A549 (cell line): ENCODE measurements at regions not wholly inside any gene's neighbourhood (a gene's known extent, or its start where the extent isn't known, plus 50 kb on each side); places are given as distances from the start of the nearest gene placed in this dataset.

ENCODE experiments used
- ATAC-seq, 2 experiments: fragments of 200-7000 bp in 1 of 2; fragments of >200 bp in 1 of 2; cut with Nextera tagmentation in 1 of 2; cut with Tn5 transposase in 1 of 2; 3 replicates each; pipeline versions ENCODE4 v1.8.0 to v1.9.1; 2018 to 2020; ENCODE audit warnings: mild to moderate bottlenecking in 1 of 2, moderate library complexity in 1 of 2
- CTCF ChIA-PET: fragments of 300-600 bp; sonication (Branson Sonifier 250); formaldehyde crosslinking; extraction: SDS; loops from one replicate; lab custom pipeline; 2021; ENCODE audit warnings: antibody characterized with exemption, inconsistent platforms; lab: Yijun Ruan, JAX
- POLR2A ChIA-PET: fragments of 350-600 bp; formaldehyde crosslinking; extraction: SDS; loops from one replicate; lab custom pipeline; 2021; ENCODE audit warnings: antibody characterized with exemption, inconsistent platforms; lab: Yijun Ruan, JAX
- DNase-seq, 2 experiments: peaks; one replicate each; pipeline versions ENCODE4 v3.0.0 to v3.0.0-alpha.2; 2011 to 2016; ENCODE audit warnings: low read depth in 1 of 2, low spot score in 1 of 2
- FAIRE-seq: peaks from 2 replicates; lab custom pipeline; 2011; peaks lifted over from hg19 to GRCh38; lab: Jason Lieb, UNC
- H3K27ac ChIP-seq, 2 experiments: fragments of >200 bp; sonication (Bioruptor Twin); formaldehyde crosslinking; 3 replicates each; pipeline ENCODE4 v1.5.1; 2016 to 2017
- H3K4me1 ChIP-seq: fragments of >200 bp; sonication (Bioruptor Twin); formaldehyde crosslinking; 3 replicates; pipeline ENCODE4 v1.6.1; 2016
- H3K4me2 ChIP-seq: fragments of >200 bp; sonication (Bioruptor Twin); formaldehyde crosslinking; 3 replicates; pipeline ENCODE4 v1.6.1; 2016
- H3K4me3 ChIP-seq: fragments of >200 bp; sonication (Bioruptor Twin); formaldehyde crosslinking; 3 replicates; pipeline ENCODE4 v1.5.1; 2016
- H3K9me3 ChIP-seq: fragments of >200 bp; sonication (Bioruptor Twin); formaldehyde crosslinking; 3 replicates; pipeline ENCODE4 v1.6.1; 2016
- ESRRA ChIP-seq: fragments of 150-350 bp; IDR thresholded peaks from 2 replicates; pipeline ENCODE4 v1.6.1; 2014; ENCODE audit warnings: mild to moderate bottlenecking, low read length, borderline replicate concordance
- FOSL2 ChIP-seq, 2 experiments: fragments of 450-650 bp in 1 of 2; fragments of >200 bp in 1 of 2; sonication (Bioruptor Twin) in 1 of 2; formaldehyde crosslinking; IDR thresholded peaks; 2 replicates each; pipeline versions ENCODE4 v1.5.0 to v1.6.1; 2016 to 2020; ENCODE audit warnings: mild to moderate bottlenecking in 1 of 2, moderate library complexity in 1 of 2
- FOXS1 ChIP-seq: fragments of 250-450 bp; sonication (Bioruptor Pico); IDR thresholded peaks from 2 replicates; pipeline ENCODE4 v1.5.0; 2020; ENCODE audit warnings: mild to moderate bottlenecking, moderate library complexity
- HMGXB4 ChIP-seq: fragments of 250-450 bp; sonication (Bioruptor Pico); IDR thresholded peaks from 2 replicates; pipeline ENCODE4 v1.5.0; 2021; ENCODE audit warnings: mild to moderate bottlenecking, moderate library complexity, borderline replicate concordance
- HOXA7 ChIP-seq: fragments of 250-450 bp; sonication (Bioruptor Pico); IDR thresholded peaks from 2 replicates; pipeline ENCODE4 v1.5.0; 2020; ENCODE audit warnings: mild to moderate bottlenecking, moderate library complexity
- JUN ChIP-seq, 2 experiments: fragments of >200 bp; sonication (Bioruptor Twin); formaldehyde crosslinking; IDR thresholded peaks; 2 replicates in 1 of 2; 3 replicates in 1 of 2; pipeline ENCODE4 v1.6.1; 2016 to 2017
- MAFK ChIP-seq: fragments of 450-650 bp; IDR thresholded peaks from 2 replicates; pipeline ENCODE4 v1.6.1; 2014; ENCODE audit not compliant: partially characterized antibody
- MAZ ChIP-seq: fragments of 150-350 bp; IDR thresholded peaks from 2 replicates; pipeline ENCODE4 v1.6.1; 2014; ENCODE audit warnings: antibody characterized with exemption, low read depth, low read length, borderline replicate concordance
- RAD21 ChIP-seq, 2 experiments: fragments of >200 bp in 1 of 2; sonication (Bioruptor Twin) in 1 of 2; formaldehyde crosslinking in 1 of 2; IDR thresholded peaks in 1 of 2; conservative IDR thresholded peaks in 1 of 2; 2 replicates in 1 of 2; 3 replicates in 1 of 2; pipeline ENCODE4 v1.6.1; 2012 to 2018; ENCODE audit warnings: inconsistent platforms in 1 of 2
- RCOR1 ChIP-seq: fragments of 150-350 bp; IDR thresholded peaks from 2 replicates; pipeline ENCODE4 v1.6.1; 2014; ENCODE audit warnings: antibody characterized with exemption, low read length, low read depth
- REST ChIP-seq: fragments of 200-600 bp; sonication (generic); IDR thresholded peaks from 2 replicates; pipeline ENCODE4 v1.6.1; 2016; ENCODE audit warnings: antibody characterized with exemption, mild to moderate bottlenecking, moderate library complexity
- USF2 ChIP-seq: fragments of 450-650 bp; IDR thresholded peaks from 2 replicates; pipeline ENCODE4 v1.6.1; 2014; ENCODE audit warnings: antibody characterized with exemption
- ZSCAN20 ChIP-seq: fragments of 250-450 bp; sonication (Bioruptor Pico); IDR thresholded peaks from 2 replicates; pipeline ENCODE4 v1.8.0; 2022; ENCODE audit warnings: mild to moderate bottlenecking, moderate library complexity
- WGBS: methylation state at CpG from one replicate; pipeline ENCODE4 v1.1.6; 2017; ENCODE audit errors: missing lambda C conversion rate; 5-methylcytosine and 5-hydroxymethylcytosine counted together
- TF ChIP-seq, protein P1 (sequence below): fragments of 250-450 bp; sonication (Bioruptor Pico); IDR thresholded peaks from 2 replicates; pipeline ENCODE4 v1.5.0; 2020; ENCODE audit warnings: low read depth, mild to moderate bottlenecking, moderate library complexity
- TF ChIP-seq, protein P2 (sequence below): fragments of >200 bp; sonication (Bioruptor Twin); formaldehyde crosslinking; IDR thresholded peaks from 2 replicates; pipeline ENCODE4 v1.6.1; 2016

- H3K4me3 ChIP-seq, result no peak overlapping the region
- no peak for FAIRE-seq
- DNase-seq, result no peak
- H3K27ac ChIP-seq, result peak overlapping the region; percentile 70; a peak in 5 of 6 replicates
- CTCF ChIA-PET, result interaction anchor here (0.6 kb wide), 1 partner anchor 766 kb away, joined by 3 read pairs; no protein-coding TSS in a partner anchor
- peaks cover 33% of the 10 kb centered on the region for H3K4me1 ChIP-seq
- H3K4me2 ChIP-seq, result peak overlapping the region; percentile 67
- H3K9me3 ChIP-seq, result no peaks in the 10 kb centered on the region
- POLR2A ChIA-PET, result no interaction called here
- peak in 1 of 2 experiments; percentile 33; a peak in 2 of 6 replicates for ATAC-seq
- 26% methylated on average over 3 of the region's 3 CpGs for whole genome bisulfite sequencing
- TF ChIP-seq RCOR1 (no peak), MAFK (no peak), FOXS1 (CRISPR knock-in tag) (no peak), JUN (IDR thresholded peaks at IDR 0.05) (no peak), USF2 (no peak)
- TF ChIP-seq, protein P1, sequence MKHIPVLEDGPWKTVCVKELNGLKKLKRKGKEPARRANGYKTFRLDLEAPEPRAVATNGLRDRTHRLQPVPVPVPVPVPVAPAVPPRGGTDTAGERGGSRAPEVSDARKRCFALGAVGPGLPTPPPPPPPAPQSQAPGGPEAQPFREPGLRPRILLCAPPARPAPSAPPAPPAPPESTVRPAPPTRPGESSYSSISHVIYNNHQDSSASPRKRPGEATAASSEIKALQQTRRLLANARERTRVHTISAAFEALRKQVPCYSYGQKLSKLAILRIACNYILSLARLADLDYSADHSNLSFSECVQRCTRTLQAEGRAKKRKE (CRISPR knock-in tag), result no peak
These were observed 318.2 kb downstream of the TNS1 start for GRCh38 chr2:217684431-217685254.

GRCh38 chr2:217683106-217683870 is 319.5 kb downstream of the TNS1 start:
- H3K4me2 ChIP-seq, result peak overlapping the region; percentile 35
- ChIA-PET CTCF (interaction anchor here (1.2 kb wide), 1 partner anchor 31 kb away, joined by 3 read pairs; no protein-coding TSS in a partner anchor), POLR2A (no interaction called here)
- TF ChIP-seq, protein P1 (CRISPR knock-in tag), result no peak
- peak overlapping the region; percentile 70; a peak in 3 of 6 replicates for H3K27ac ChIP-seq
- no peaks in the 10 kb centered on the region for H3K9me3 ChIP-seq
- 35% methylated on average over 1 of the region's 1 CpG for WGBS
- ATAC-seq (no peak), DNase-seq (no peak), FAIRE-seq (no peak)
- H3K4me3 ChIP-seq, result no peak overlapping the region
- H3K4me1 ChIP-seq, result peaks cover 33% of the 10 kb centered on the region

- TF ChIP-seq HMGXB4 (CRISPR knock-in tag), result no peak
- TF ChIP-seq FOSL2 (IDR thresholded peaks at IDR 0.05), result no peak
- no peak for TF ChIP-seq FOSL2 (CRISPR knock-in tag; IDR thresholded peaks at IDR 0.05)
- no peak for TF ChIP-seq ESRRA
- no peak for TF ChIP-seq ZSCAN20 (CRISPR knock-in tag)
- TF ChIP-seq, protein P2, sequence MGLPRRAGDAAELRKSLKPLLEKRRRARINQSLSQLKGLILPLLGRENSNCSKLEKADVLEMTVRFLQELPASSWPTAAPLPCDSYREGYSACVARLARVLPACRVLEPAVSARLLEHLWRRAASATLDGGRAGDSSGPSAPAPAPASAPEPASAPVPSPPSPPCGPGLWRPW, result no peak
- TF ChIP-seq, protein P1 (CRISPR knock-in tag), result no peak
- no peak for TF ChIP-seq HOXA7 (CRISPR knock-in tag)
- no peak for TF ChIP-seq MAZ
- no peak for TF ChIP-seq RAD21 (conservative IDR thresholded peaks at IDR 0.05 in 1 of 2, IDR thresholded peaks at IDR 0.05 in 1 of 2)
- no peak for TF ChIP-seq REST
- TF ChIP-seq USF2, result no peak
- FAIRE-seq (no peak), ATAC-seq (no peak), DNase-seq (no peak)
- Histone ChIP-seq H3K4me3 (no peak overlapping the region), H3K4me1 (peaks cover 33% of the 10 kb centered on the region), H3K9me3 (no peaks in the 10 kb centered on the region), H3K27ac (peak overlapping the region in 1 of 2 experiments; percentile 47; a peak in 1 of 6 replicates), H3K4me2 (no peak overlapping the region)
- ChIA-PET CTCF (interaction anchor here (0.8 kb wide), 1 partner anchor 10 kb away, joined by 3 read pairs; no protein-coding TSS in a partner anchor), POLR2A (no interaction called here)
These were observed 321.0 kb downstream of the TNS1 start for GRCh38 chr2:217681791-217682190.
